IgD-negative memory B cell (primary cell): ENCODE measurements at regions not wholly inside any gene's neighbourhood (a gene's known extent, or its start where the extent isn't known, plus 50 kb on each side); places are given as distances from the start of the nearest gene placed in this dataset.

Experiments
- H3K27ac Mint-ChIP-seq, 3 donors: one replicate each; pipeline ENCODE4 v1.8.0; 2020 to 2022; ENCODE audit warnings: mild to moderate bottlenecking in 3 of 3, mixed read lengths in 3 of 3, moderate library complexity in 1 of 3
- H3K27me3 Mint-ChIP-seq: one replicate; pipeline ENCODE4 v1.8.0; 2021; ENCODE audit warnings: mixed read lengths
- H3K36me3 Mint-ChIP-seq: one replicate; pipeline ENCODE4 v1.8.0; 2020; ENCODE audit warnings: mild to moderate bottlenecking, mixed read lengths
- H3K4me1 Mint-ChIP-seq, 3 donors: one replicate each; pipeline ENCODE4 v1.8.0; 2020 to 2022; ENCODE audit warnings: mixed read lengths in 3 of 3, mild to moderate bottlenecking in 1 of 3
- H3K4me3 Mint-ChIP-seq, 4 donors: one replicate each; pipeline ENCODE4 v1.8.0; 2020 to 2022; ENCODE audit warnings: mild to moderate bottlenecking in 4 of 4, mixed read lengths in 4 of 4, moderate library complexity in 3 of 4
- H3K9me3 Mint-ChIP-seq, 3 donors: one replicate each; pipeline ENCODE4 v1.8.0; 2020 to 2021; ENCODE audit warnings: mixed read lengths in 3 of 3, mild to moderate bottlenecking in 1 of 3

GRCh38 chr1:245054507-245055270 is 100.1 kb upstream of the KIF26B start:
- H3K36me3 Mint-ChIP-seq: peaks cover 5% of the 10 kb centered on the region
- peaks cover 4 to 6% (median 6%) of the 10 kb centered on the region in 3 donors for H3K4me1 Mint-ChIP-seq
- H3K27me3 Mint-ChIP-seq: peaks cover 9% of the 10 kb centered on the region
- H3K4me3 Mint-ChIP-seq: no peak overlapping the region
- peaks cover 0 to 2% (median 0%) of the 10 kb centered on the region in 3 donors for H3K9me3 Mint-ChIP-seq
- H3K27ac Mint-ChIP-seq: peak overlapping the region in 1 of 3 donors; percentile 38

- Mint-ChIP-seq H3K36me3 (peaks cover 5% of the 10 kb centered on the region), H3K27me3 (peaks cover 9% of the 10 kb centered on the region), H3K27ac (peak overlapping the region in 1 of 3 donors; percentile 38), H3K4me3 (peak overlapping the region in 1 of 4 donors; percentile 61), H3K9me3 (peaks cover 0 to 2% (median 0%) of the 10 kb centered on the region in 3 donors), H3K4me1 (peaks cover 4 to 6% (median 6%) of the 10 kb centered on the region in 3 donors)
Measured at GRCh38 chr1:245054105-245054504, 100.7 kb upstream of the KIF26B start.

- H3K4me1 Mint-ChIP-seq: peaks cover 4 to 6% (median 6%) of the 10 kb centered on the region in 3 donors
- H3K27me3 Mint-ChIP-seq: peaks cover 9% of the 10 kb centered on the region
- no peak overlapping the region for H3K4me3 Mint-ChIP-seq
- H3K36me3 Mint-ChIP-seq: peaks cover 5% of the 10 kb centered on the region
- peak overlapping the region in 1 of 3 donors; percentile 43 for H3K27ac Mint-ChIP-seq
- H3K9me3 Mint-ChIP-seq: peaks cover 0 to 2% (median 0%) of the 10 kb centered on the region in 3 donors
Measured at GRCh38 chr1:245052258-245052657, 102.5 kb upstream of the KIF26B start.

- Mint-ChIP-seq H3K27ac (peak overlapping the region in 1 of 3 donors; percentile 1), H3K27me3 (peaks cover 9% of the 10 kb centered on the region), H3K36me3 (peaks cover 5% of the 10 kb centered on the region), H3K9me3 (peaks cover 0 to 2% (median 0%) of the 10 kb centered on the region in 3 donors), H3K4me3 (peak overlapping the region in 3 of 4 donors; percentile 1 to 41 (median 38)), H3K4me1 (peaks cover 4 to 6% (median 6%) of the 10 kb centered on the region in 3 donors)
Measured at GRCh38 chr1:245051349-245052221, 103.2 kb upstream of the KIF26B start.

GRCh38 chr1:245046769-245047168 is 108.0 kb upstream of the KIF26B start:
- H3K36me3 Mint-ChIP-seq: peaks cover 2% of the 10 kb centered on the region
- peaks cover 5 to 6% (median 6%) of the 10 kb centered on the region in 3 donors for H3K4me1 Mint-ChIP-seq
- no peak overlapping the region for H3K27ac Mint-ChIP-seq
- H3K27me3 Mint-ChIP-seq: peaks cover 1% of the 10 kb centered on the region
- no peak overlapping the region for H3K4me3 Mint-ChIP-seq
- H3K9me3 Mint-ChIP-seq: no peaks in the 10 kb centered on the region

- H3K27ac Mint-ChIP-seq: peak overlapping the region in 1 of 3 donors; percentile 53
- no peak overlapping the region for H3K4me3 Mint-ChIP-seq
- peaks cover 2 to 4% (median 2%) of the 10 kb centered on the region in 3 donors for H3K4me1 Mint-ChIP-seq
- no peaks in the 10 kb centered on the region for H3K27me3 Mint-ChIP-seq
- no peaks in the 10 kb centered on the region for H3K9me3 Mint-ChIP-seq
- H3K36me3 Mint-ChIP-seq: peaks cover 2% of the 10 kb centered on the region
Measured at GRCh38 chr1:245046315-245046714, 108.5 kb upstream of the KIF26B start.

- Mint-ChIP-seq H3K27me3 (no peaks in the 10 kb centered on the region), H3K4me1 (peaks cover 0 to 2% (median 1%) of the 10 kb centered on the region in 3 donors), H3K4me3 (no peak overlapping the region), H3K36me3 (no peaks in the 10 kb centered on the region), H3K9me3 (no peaks in the 10 kb centered on the region), H3K27ac (no peak overlapping the region)
Measured at GRCh38 chr1:245045087-245045881, 109.5 kb upstream of the KIF26B start.

GRCh38 chr1:245043611-245043940 is 111.2 kb upstream of the KIF26B start:
- peaks cover 0 to 2% (median 0%) of the 10 kb centered on the region in 3 donors for H3K9me3 Mint-ChIP-seq
- no peak overlapping the region for H3K4me3 Mint-ChIP-seq
- no peak overlapping the region for H3K27ac Mint-ChIP-seq
- H3K4me1 Mint-ChIP-seq: peaks cover 0 to 2% (median 1%) of the 10 kb centered on the region in 3 donors
- no peaks in the 10 kb centered on the region for H3K36me3 Mint-ChIP-seq
- no peaks in the 10 kb centered on the region for H3K27me3 Mint-ChIP-seq

GRCh38 chr1:245041058-245041698 is 113.6 kb upstream of the KIF26B start:
- H3K27ac Mint-ChIP-seq: peak overlapping the region in 1 of 3 donors; percentile 17
- no peaks in the 10 kb centered on the region for H3K27me3 Mint-ChIP-seq
- no peak overlapping the region for H3K4me3 Mint-ChIP-seq
- peaks cover 0 to 2% (median 1%) of the 10 kb centered on the region in 3 donors for H3K4me1 Mint-ChIP-seq
- peaks cover 0 to 2% (median 0%) of the 10 kb centered on the region in 3 donors for H3K9me3 Mint-ChIP-seq
- H3K36me3 Mint-ChIP-seq: no peaks in the 10 kb centered on the region

GRCh38 chr1:245039196-245039595 is 115.6 kb upstream of the KIF26B start:
- H3K27me3 Mint-ChIP-seq: no peaks in the 10 kb centered on the region
- H3K36me3 Mint-ChIP-seq: no peaks in the 10 kb centered on the region
- H3K4me3 Mint-ChIP-seq: no peak overlapping the region
- H3K4me1 Mint-ChIP-seq: peaks cover 0 to 2% (median 1%) of the 10 kb centered on the region in 3 donors
- peaks cover 0 to 2% (median 0%) of the 10 kb centered on the region in 3 donors for H3K9me3 Mint-ChIP-seq
- H3K27ac Mint-ChIP-seq: no peak overlapping the region

GRCh38 chr1:245036102-245036501 is 118.7 kb upstream of the KIF26B start:
- peaks cover 0 to 2% (median 0%) of the 10 kb centered on the region in 3 donors for H3K9me3 Mint-ChIP-seq
- no peak overlapping the region for H3K27ac Mint-ChIP-seq
- H3K27me3 Mint-ChIP-seq: no peaks in the 10 kb centered on the region
- H3K4me3 Mint-ChIP-seq: no peak overlapping the region
- H3K36me3 Mint-ChIP-seq: peaks cover 4% of the 10 kb centered on the region
- H3K4me1 Mint-ChIP-seq: no peaks in the 10 kb centered on the region

GRCh38 chr1:245031041-245031440 is 123.7 kb upstream of the KIF26B start:
- peaks cover 6% of the 10 kb centered on the region for H3K36me3 Mint-ChIP-seq
- H3K9me3 Mint-ChIP-seq: no peaks in the 10 kb centered on the region
- no peak overlapping the region for H3K4me3 Mint-ChIP-seq
- peaks cover 0 to 1% (median 0%) of the 10 kb centered on the region in 3 donors for H3K4me1 Mint-ChIP-seq
- no peak overlapping the region for H3K27ac Mint-ChIP-seq
- no peaks in the 10 kb centered on the region for H3K27me3 Mint-ChIP-seq

- Mint-ChIP-seq H3K4me3 (no peak overlapping the region), H3K27me3 (no peaks in the 10 kb centered on the region), H3K9me3 (no peaks in the 10 kb centered on the region), H3K27ac (no peak overlapping the region), H3K36me3 (peaks cover 8% of the 10 kb centered on the region), H3K4me1 (peaks cover 0 to 1% (median 0%) of the 10 kb centered on the region in 3 donors)
Measured at GRCh38 chr1:245026247-245026646, 128.5 kb upstream of the KIF26B start.

GRCh38 chr1:245025525-245025924 is 129.3 kb upstream of the KIF26B start:
- H3K9me3 Mint-ChIP-seq: no peaks in the 10 kb centered on the region
- no peaks in the 10 kb centered on the region for H3K27me3 Mint-ChIP-seq
- H3K4me1 Mint-ChIP-seq: peaks cover 0 to 1% (median 0%) of the 10 kb centered on the region in 3 donors
- no peak overlapping the region for H3K27ac Mint-ChIP-seq
- H3K36me3 Mint-ChIP-seq: peaks cover 8% of the 10 kb centered on the region
- H3K4me3 Mint-ChIP-seq: no peak overlapping the region
